Activated T-cell treated with anti-CD3 and anti-CD28 coated beads for 4 hours (primary cell): ENCODE measurements at regions not wholly inside any gene's neighbourhood (a gene's known extent, or its start where the extent isn't known, plus 50 kb on each side); places are given as distances from the start of the nearest gene placed in this dataset.
"Not testable (repeated sequence)": the region's sequence is repeated elsewhere in the genome, so short reads cannot be mapped to it uniquely, and the experiment has no call there.

ENCODE experiments used
- DNase-seq: peaks from one replicate; pipeline ENCODE4 v3.0.0-alpha.2; 2020

GRCh38 chr3:109809513-109809912, 472.2 kb upstream of the DPPA4 start:
- no peak for DNase-seq

- no peak for DNase-seq
Observed at GRCh38 chr3:109818081-109818480, 480.7 kb upstream of the DPPA4 start.

GRCh38 chr3:109819734-109820133, 482.4 kb upstream of the DPPA4 start:
- no peak for DNase-seq

DNA sequence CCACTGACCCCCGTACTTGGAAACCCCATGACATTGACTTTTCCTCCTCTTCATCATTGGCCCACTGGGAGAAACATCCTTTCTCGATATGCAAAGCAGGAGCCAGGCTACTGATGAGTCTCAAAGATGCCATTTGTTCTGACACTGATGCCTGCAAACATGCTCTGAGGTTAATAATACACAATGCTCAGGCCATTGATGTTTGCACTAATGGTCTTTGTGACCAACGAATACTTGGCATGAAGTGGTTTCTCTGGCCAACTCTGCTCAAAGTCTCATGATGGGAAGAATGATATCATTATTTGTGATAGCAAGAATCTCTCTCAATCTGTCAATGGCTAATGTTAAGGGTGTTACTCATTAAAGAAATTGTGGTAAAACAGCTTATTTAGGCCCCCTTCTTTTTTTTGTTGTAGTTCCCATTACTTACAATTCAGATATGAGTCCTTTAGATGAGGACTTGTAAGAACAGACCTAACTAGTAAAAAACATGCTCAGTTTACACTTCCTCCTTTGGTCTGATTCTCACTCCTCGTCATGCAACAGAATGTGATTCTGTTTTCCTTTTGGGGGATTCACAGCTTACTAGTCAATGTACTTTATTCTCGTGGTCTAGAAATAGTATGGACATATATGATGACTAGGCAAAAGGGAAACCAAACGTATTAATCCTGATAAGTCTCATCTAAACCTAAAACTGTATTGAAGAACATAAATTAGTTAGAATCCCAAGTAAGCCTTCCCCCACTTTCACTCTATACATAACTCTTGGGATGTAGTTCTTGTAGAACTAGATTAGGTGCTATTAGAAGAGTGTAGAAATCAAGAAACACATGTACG, 488.8 kb upstream of the DPPA4 start:
- no peak for DNase-seq

DNA sequence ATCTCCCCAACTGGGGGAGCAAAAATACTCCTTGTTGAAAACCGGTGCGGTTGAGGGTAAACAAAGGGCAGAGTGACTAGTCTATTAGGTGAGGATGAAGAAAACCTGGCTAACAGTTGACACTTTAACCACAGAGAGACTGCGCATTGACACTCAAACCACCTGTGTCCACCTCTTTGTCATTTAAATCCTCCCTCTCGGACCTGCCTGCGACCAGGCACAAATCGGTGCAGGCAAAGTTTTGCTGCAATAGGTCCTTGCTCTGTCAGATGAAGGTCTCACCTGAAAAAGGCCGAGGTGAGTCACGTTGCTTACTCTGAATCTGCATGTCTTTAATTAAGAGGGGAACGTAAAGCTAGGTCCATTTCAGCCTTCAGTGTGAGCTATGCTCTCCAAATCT, 494.1 kb upstream of the DPPA4 start:
- DNase-seq = no peak

- DNase-seq = no peak
Observed at GRCh38 chr3:109835958-109836357, 498.6 kb upstream of the DPPA4 start.

DNA sequence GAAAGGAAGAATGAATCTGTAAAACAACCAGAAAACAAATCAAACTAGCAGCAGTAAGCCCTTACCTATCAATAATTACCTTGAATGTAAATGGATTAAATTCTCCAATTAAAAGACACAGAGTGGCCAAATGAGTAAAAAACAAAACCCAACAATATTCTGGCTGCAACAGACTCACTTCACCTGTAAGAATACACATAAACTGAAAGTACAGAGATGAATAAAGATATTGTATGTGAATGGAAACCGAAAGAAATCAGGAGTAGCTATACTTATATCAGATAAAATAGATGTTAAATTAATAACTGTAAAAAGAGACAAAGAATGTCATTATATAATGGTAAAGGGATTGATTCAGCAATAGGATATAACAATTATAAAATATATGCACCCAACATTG, 514.5 kb upstream of the DPPA4 start:
- DNase-seq = no peak

DNA sequence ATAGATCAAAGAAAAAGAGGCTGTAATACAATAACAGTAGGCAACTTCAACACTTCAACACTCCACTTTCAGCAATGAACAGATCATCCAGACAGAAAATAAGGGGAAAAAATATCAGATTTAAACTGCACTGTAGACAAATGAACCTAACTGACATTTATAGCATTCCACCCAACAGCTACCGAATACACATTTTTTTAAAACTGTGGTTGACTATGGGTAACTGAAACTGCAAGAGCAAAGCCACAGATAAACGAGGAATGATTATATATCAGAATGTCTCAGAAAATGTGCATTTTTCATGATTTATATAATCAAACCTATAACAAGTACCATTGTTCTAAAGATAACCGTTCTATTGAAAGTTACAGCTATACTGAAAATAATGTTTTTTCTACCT, 514.9 kb upstream of the DPPA4 start:
- no peak for DNase-seq

DNA sequence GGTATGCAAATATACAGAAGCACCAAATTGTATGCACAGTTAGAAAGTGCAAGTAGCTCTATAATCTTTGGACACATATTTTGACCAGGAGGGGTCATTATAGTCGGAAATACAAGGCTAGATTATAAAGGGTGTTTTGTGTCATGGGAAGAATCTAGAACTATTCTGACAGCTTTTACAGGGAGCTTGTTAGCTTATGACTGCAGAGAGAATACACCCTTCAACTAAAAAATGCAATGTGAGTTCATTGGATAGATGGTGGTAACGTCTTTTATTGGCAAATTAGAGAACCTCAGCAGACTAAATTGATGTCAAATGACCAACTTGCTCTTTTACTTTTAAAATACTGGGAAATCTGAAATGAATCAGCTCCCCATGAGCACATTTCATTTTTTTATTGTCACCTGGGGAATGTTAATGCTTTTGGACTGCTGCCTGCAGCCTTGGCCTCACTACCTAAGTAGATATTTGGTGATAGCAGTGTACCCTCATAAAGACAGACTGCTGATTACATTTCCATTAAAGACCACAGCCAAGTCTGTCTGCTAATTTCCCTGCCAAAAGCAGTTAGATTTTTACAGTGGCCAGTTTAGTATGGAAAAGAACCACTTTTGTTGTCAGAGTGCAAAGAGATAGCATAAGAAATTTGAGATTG, 515.9 kb upstream of the DPPA4 start:
- no peak for DNase-seq

DNA sequence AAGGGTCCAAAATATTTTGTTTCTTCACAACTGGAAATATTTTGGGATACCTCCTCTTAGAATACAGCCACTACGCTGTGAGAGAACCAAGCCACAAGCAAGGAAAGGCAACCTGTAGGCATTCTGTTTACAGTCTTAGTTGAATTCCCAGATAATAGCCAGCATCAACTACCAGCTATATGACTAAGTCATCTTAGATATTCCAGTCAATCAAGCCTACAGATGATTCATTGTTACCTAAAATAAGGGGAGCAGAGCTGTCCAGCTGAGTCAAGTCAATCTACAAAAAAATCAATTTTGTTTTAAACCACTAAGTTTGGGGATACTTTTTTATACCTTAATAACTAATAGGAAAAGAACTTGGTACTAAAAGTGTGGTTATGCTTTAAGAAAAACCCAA, 526.4 kb upstream of the DPPA4 start:
- no peak for DNase-seq

DNA sequence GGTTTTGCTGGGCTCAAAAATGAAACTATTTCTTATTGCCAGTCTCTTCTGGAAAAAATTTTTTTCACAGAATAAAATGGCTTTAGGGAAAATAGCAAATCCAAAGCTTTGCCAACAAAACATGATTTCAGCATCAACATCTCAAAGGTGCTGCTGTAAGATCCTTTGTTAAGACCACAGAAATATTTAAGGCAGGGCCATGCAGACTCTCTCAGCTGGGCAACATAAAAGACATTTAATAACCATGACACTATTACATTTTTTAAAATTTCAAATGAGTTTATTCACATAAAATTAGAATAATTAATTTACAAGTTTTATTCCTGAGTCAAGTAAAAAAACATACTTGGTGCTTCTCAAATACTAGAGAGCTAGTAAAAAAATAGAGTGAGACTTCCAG, 527.1 kb upstream of the DPPA4 start:
- no peak for DNase-seq

- DNase-seq = no peak
Observed at GRCh38 chr3:109869586-109869985, 532.2 kb upstream of the DPPA4 start.

DNA sequence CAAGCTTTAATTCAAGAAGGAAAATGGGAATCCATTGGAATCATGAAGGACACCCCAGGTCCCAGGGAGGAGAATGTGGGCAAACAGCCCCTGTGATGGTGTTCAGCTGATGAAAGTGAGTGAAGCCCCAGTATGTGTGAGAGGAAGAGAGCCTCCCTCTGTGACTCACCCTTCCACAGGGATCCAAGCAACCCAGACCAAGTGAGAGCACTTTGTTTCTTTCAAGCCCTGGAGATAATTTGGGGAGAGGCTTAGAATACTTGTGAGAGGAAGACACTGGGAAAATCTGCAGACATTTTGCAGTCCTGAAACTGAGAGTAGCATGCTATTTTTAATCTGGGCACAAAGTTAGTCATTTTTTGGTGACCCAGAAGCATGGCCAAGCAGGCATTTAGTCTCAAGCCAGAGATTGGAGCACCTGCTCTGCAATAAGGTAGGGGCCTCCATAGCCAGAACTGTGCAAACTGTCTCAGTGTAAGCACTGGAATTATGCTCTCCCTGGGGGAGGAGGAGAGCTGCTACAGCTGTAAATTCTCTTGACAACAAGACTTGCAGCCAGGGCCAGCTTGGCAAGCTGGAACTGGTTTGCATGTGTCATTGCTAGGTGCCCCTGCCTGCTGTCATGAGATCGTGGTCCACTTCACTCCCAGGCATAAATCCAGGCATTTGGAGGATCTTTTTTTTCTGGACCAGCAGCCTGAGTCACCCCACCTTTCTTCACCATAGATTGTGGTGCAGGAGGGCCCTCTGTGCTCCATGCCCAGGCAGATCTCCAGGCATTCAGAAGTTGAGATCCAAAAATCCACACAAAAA, 537.8 kb upstream of the DPPA4 start:
- DNase-seq = no peak

GRCh38 chr3:109877616-109878015, 540.3 kb upstream of the DPPA4 start:
- not testable (repeated sequence) for DNase-seq

DNA sequence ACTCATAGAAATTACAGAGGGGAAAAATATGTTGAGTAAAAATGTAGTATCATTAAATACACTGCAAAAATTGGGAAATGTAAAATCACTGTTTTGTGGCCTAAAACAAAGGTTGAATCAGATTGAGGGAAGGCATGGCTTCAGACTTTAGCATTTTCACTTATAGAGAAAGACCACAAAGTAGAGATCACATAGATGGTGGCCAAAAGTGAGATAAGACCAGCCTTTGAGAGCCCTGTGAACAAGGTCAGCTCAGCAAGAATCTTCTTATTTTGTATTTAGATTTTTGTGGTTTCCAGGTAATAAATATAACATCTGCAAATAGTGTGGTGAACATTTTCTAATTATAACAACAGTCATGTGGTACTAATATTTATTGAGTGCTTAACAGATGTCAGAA, 544.8 kb upstream of the DPPA4 start:
- DNase-seq = no peak

GRCh38 chr3:109887293-109887692, 549.9 kb upstream of the DPPA4 start:
- DNase-seq = no peak

DNA sequence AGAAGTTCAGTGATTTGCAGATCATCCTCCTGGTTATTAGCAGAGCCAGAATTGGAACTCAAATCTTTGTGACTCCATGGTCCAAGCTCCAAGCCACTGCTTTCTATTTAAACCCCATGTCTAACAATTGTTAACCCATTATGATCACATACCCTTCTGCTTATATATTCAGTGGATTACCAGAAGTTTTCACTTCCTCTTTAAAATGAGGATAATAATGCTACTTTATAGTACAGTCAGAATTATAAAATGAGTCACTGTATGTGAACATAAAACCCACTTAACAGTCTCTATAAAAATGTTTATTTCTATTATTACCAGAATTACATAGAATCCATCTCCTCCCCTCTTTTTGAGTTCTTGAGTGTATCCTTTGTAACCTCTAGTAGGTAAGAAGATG, 550.7 kb upstream of the DPPA4 start:
- DNase-seq = no peak

GRCh38 chr3:109897734-109898133, 560.4 kb upstream of the DPPA4 start:
- no peak for DNase-seq

GRCh38 chr3:109899925-109900324, 562.6 kb upstream of the DPPA4 start:
- DNase-seq = no peak

DNA sequence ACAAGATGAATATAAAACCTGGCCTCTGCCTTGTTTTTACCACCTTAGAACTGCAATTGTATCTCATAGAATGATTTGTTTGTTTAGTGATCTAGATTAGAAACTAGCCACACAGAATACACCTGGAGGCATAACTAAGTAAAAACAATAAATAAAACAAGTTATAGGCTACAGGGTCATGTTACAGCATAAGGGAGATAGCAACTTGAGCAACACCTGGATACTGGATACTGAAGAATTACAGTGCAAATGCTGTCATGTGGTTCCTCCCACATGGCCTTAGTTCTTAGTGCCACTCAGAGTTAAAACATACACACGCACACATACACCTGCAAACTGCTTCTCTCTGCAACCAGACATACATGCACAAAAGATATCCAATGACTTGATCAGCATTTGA, 563.4 kb upstream of the DPPA4 start:
- DNase-seq = no peak

GRCh38 chr3:109902549-109902948, 565.2 kb upstream of the DPPA4 start:
- no peak for DNase-seq

DNA sequence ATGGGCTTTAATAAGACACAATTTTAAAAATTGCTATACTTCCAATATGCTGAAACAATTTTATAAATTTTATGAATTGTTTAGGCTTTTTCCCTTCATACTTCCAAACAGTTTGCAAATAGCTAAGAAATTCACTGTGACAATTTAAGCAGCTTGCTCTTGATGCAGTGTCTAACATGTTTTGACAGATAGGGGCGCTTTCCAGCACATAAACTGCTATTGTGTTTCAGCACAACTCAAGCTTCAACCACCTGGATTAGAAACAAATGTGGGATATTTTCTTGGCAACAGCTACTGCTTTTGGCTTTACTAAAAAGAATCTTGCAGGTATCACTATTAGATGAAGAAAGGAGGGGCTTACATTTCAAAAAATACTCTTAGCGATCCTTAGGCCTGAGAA, 565.8 kb upstream of the DPPA4 start:
- no peak for DNase-seq

DNA sequence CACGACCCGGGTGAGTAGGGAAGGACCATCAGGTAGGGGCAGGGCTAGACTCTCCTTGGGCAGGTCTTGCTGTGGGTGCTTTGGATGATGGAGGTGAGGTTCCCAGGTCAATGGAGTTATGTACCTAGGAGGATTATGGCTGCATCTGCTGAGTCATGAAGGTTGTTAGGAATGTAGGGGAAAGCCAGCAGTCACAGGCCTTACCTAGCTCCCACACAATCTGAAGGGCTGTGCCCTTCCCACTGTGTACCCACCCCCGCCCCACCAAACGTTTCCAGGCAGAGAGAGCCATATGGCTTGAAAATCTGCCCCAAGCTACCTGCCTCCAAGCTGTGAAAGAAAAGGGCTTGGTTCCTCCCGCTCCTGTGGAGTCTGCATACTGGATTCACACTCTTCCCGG, 573.4 kb upstream of the DPPA4 start:
- no peak for DNase-seq

DNA sequence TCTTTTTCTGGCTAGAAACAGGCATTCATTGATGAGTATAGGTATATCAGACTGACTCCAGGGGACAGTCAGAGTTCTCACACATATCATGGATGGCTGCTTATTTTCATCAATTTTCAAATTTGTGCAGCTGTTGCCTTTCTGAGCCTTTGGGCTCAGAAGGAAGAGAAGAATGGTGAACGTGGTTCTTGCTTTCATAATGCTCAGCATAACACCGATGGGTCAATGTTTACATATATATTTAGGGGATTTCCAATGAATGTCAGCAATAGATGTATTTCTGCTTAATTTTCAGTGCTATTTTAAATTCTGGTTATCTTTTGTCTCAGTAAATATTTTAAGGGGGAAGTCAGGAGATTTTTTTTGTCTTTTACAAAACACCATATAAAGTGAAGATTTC, 581.4 kb upstream of the DPPA4 start:
- no peak for DNase-seq
